ENCODE measurements at regions not wholly inside any gene's neighbourhood (a gene's known extent, or its start where the extent isn't known, plus 50 kb on each side); places are given as distances from the start of the nearest gene placed in this dataset.

- TF ChIP-seq EP300 (IDR thresholded peaks at IDR 0.05): no peak
- TF ChIP-seq, protein P1, sequence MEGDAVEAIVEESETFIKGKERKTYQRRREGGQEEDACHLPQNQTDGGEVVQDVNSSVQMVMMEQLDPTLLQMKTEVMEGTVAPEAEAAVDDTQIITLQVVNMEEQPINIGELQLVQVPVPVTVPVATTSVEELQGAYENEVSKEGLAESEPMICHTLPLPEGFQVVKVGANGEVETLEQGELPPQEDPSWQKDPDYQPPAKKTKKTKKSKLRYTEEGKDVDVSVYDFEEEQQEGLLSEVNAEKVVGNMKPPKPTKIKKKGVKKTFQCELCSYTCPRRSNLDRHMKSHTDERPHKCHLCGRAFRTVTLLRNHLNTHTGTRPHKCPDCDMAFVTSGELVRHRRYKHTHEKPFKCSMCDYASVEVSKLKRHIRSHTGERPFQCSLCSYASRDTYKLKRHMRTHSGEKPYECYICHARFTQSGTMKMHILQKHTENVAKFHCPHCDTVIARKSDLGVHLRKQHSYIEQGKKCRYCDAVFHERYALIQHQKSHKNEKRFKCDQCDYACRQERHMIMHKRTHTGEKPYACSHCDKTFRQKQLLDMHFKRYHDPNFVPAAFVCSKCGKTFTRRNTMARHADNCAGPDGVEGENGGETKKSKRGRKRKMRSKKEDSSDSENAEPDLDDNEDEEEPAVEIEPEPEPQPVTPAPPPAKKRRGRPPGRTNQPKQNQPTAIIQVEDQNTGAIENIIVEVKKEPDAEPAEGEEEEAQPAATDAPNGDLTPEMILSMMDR (IDR thresholded peaks at IDR 0.05): no peak
Observed at GRCh38 chr9:115972843-115973595, 180.6 kb upstream of the PAPPA start.
